Liver (tissue), 8 donors: ENCODE measurements at regions not wholly inside any gene's neighbourhood (a gene's known extent, or its start where the extent isn't known, plus 50 kb on each side); places are given as distances from the start of the nearest gene placed in this dataset.

Experiments used
- DNase-seq: peaks from one replicate; pipeline ENCODE4 v3.0.0-alpha.2; 2017; ENCODE audit warnings: low spot score
- H3K27ac ChIP-seq, 2 donors: one replicate each; pipeline ENCODE4 v1.7.0; 2013; ENCODE audit warnings: inconsistent platforms in 2 of 2, low read length in 2 of 2, control low read depth in 1 of 2, low read depth in 1 of 2, mild to moderate bottlenecking in 1 of 2
- H3K27me3 ChIP-seq, 4 donors: one replicate each; pipeline versions ENCODE4 v1.6.1 to v1.7.0; 2013; ENCODE audit warnings: low read length in 3 of 4, inconsistent platforms in 1 of 4, mild to moderate bottlenecking in 1 of 4, moderate library complexity in 1 of 4; ENCODE audit not compliant: control insufficient read depth in 4 of 4, insufficient read depth in 4 of 4
- H3K36me3 ChIP-seq, 4 donors: one replicate each; pipeline versions ENCODE4 v1.6.1 to v1.7.0; 2013; ENCODE audit warnings: low read length in 3 of 4, mild to moderate bottlenecking in 3 of 4, low read depth in 1 of 4, moderate library complexity in 1 of 4; ENCODE audit not compliant: control insufficient read depth in 4 of 4, insufficient read depth in 3 of 4
- H3K4me1 ChIP-seq, 4 donors: one replicate each; pipeline versions ENCODE4 v1.6.1 to v1.7.0; 2013; ENCODE audit warnings: low read length in 3 of 4, mild to moderate bottlenecking in 3 of 4, moderate library complexity in 1 of 4; ENCODE audit not compliant: control insufficient read depth in 4 of 4, insufficient read depth in 4 of 4
- H3K4me3 ChIP-seq, 3 donors: one replicate each; pipeline versions ENCODE4 v1.6.1 to v1.7.0; 2013; ENCODE audit warnings: low read length in 3 of 3, control low read depth in 1 of 3, low read depth in 1 of 3, mild to moderate bottlenecking in 1 of 3
- H3K9ac ChIP-seq, 2 donors: one replicate each; pipeline ENCODE4 v1.7.0; 2013; ENCODE audit warnings: low read length in 2 of 2, mild to moderate bottlenecking in 2 of 2, moderate library complexity in 2 of 2, control low read depth in 1 of 2, low read depth in 1 of 2
- H3K9me3 ChIP-seq, 4 donors: one replicate each; pipeline versions ENCODE4 v1.6.1 to v1.7.0; 2013; ENCODE audit warnings: low read length in 3 of 4; ENCODE audit not compliant: control insufficient read depth in 4 of 4
- EGR1 ChIP-seq, 2 donors: IDR thresholded peaks; 2 replicates each; pipeline ENCODE4 v1.6.1; 2016 to 2018; ENCODE audit warnings: antibody characterized with exemption in 2 of 2, low read depth in 2 of 2
- FOXA1 ChIP-seq: IDR thresholded peaks from 2 replicates; pipeline ENCODE4 v1.6.1; 2016; ENCODE audit warnings: antibody characterized with exemption
- FOXA2 ChIP-seq: IDR thresholded peaks from 2 replicates; pipeline ENCODE4 v1.6.1; 2016; ENCODE audit warnings: antibody characterized with exemption
- GABPA ChIP-seq, 2 donors: IDR thresholded peaks in 1 of 2; conservative IDR thresholded peaks in 1 of 2; 2 replicates each; pipeline ENCODE4 v1.6.1; 2016; ENCODE audit warnings: antibody characterized with exemption in 2 of 2, mild to moderate bottlenecking in 1 of 2, moderate library complexity in 1 of 2
- HNF4A ChIP-seq, 2 donors: conservative IDR thresholded peaks; 2 replicates each; pipeline ENCODE4 v1.6.1; 2016; ENCODE audit warnings: antibody characterized with exemption in 2 of 2, mild to moderate bottlenecking in 2 of 2
- HNF4G ChIP-seq: IDR thresholded peaks from 2 replicates; pipeline ENCODE4 v1.6.1; 2016; ENCODE audit warnings: antibody characterized with exemption
- JUND ChIP-seq, 2 donors: IDR thresholded peaks; 2 replicates each; pipeline ENCODE4 v1.6.1; 2016; ENCODE audit warnings: antibody characterized with exemption in 2 of 2
- NR2F2 ChIP-seq: IDR thresholded peaks from 2 replicates; pipeline ENCODE4 v1.6.1; 2016; ENCODE audit warnings: antibody characterized with exemption
- RAD21 ChIP-seq, 2 donors: IDR thresholded peaks; 2 replicates each; pipeline ENCODE4 v1.6.1; 2016; ENCODE audit warnings: antibody characterized with exemption in 2 of 2, mild to moderate bottlenecking in 2 of 2
- RXRA ChIP-seq, 2 donors: IDR thresholded peaks; 2 replicates each; pipeline ENCODE4 v1.6.1; 2017 to 2018; ENCODE audit warnings: antibody characterized with exemption in 2 of 2, mild to moderate bottlenecking in 1 of 2
- SP1 ChIP-seq: IDR thresholded peaks from 2 replicates; pipeline ENCODE4 v1.6.1; 2018; ENCODE audit warnings: antibody characterized with exemption, mild to moderate bottlenecking
- TAF1 ChIP-seq: conservative IDR thresholded peaks from 2 replicates; pipeline ENCODE4 v1.6.1; 2016; ENCODE audit warnings: antibody characterized with exemption, mild to moderate bottlenecking
- YY1 ChIP-seq: IDR thresholded peaks from 2 replicates; pipeline ENCODE4 v1.6.1; 2016; ENCODE audit warnings: antibody characterized with exemption, mild to moderate bottlenecking
- WGBS: extraction: QIAGEN DNeasy Blood & Tissue Kit; methylation state at CpG from one replicate; pipeline ENCODE4 v1.1.7; 2013; 5-methylcytosine and 5-hydroxymethylcytosine counted together
- TF ChIP-seq, protein P1 (sequence below): fragments of 150-350 bp; IDR thresholded peaks from 2 replicates; pipeline ENCODE4 v1.5.1; 2017; ENCODE audit warnings: improper control_type of control experiment, low read depth, low read length; ENCODE audit not compliant: missing input control
- TF ChIP-seq, protein P2 (sequence below): IDR thresholded peaks from 2 replicates; pipeline ENCODE4 v1.6.1; 2016; ENCODE audit warnings: antibody characterized with exemption
- TF ChIP-seq, protein P3 (sequence below): IDR thresholded peaks from 2 replicates; pipeline ENCODE4 v1.6.1; 2016; ENCODE audit warnings: antibody characterized with exemption
- TF ChIP-seq, protein P4 (sequence below): IDR thresholded peaks from 2 replicates; pipeline ENCODE4 v1.6.1; 2016; ENCODE audit warnings: antibody characterized with exemption, mild to moderate bottlenecking
- TF ChIP-seq, protein P5 (sequence below): IDR thresholded peaks from 2 replicates; pipeline ENCODE4 v1.6.1; 2016; ENCODE audit warnings: antibody characterized with exemption
- donor health status: healthy.
- donor health status: healthy.
- donor health status: healthy.
- donor health status: healthy.
- donor health status: healthy.

DNA sequence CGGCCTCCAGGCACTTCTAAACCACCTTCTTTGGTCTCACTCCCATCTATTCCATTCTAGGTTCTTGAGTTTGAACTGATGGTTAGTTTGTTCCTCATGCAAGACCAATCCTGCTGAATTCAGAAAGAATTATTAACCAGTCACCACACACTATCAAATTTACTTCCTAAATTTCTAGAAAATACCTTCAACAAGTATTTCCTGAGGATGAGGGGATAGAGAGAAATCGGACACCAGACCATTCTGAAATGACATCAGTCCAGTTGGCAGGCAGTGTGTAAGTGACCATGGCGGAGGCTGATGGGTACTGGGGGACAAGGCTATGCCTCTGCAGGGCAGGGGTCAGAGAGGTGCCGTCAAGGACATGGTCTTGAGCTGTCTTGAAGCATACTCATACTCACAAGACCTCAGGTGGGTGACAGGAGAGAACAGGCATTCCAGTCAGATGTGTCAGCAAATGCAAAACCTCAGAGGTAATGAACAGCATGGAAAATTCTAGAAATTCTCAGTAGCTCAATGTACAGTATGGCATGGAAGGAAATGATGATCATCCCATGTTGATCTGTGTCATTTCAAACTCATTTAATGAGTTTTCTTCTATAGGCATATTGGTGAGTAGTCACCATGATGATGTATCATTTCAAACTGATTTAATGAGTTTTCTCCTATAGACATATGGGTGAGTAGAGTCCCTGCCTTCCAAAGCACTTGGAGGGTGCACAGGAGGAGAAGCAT, 119.6 kb downstream of the DDX1 start:
- no peaks in the 10 kb centered on the region for H3K36me3 ChIP-seq
- H3K27ac ChIP-seq, result no peak overlapping the region
- H3K27me3 ChIP-seq, result no peaks in the 10 kb centered on the region
- H3K4me3 ChIP-seq, result no peak overlapping the region
- H3K4me1 ChIP-seq, result no peaks in the 10 kb centered on the region
- TF ChIP-seq, protein P1, sequence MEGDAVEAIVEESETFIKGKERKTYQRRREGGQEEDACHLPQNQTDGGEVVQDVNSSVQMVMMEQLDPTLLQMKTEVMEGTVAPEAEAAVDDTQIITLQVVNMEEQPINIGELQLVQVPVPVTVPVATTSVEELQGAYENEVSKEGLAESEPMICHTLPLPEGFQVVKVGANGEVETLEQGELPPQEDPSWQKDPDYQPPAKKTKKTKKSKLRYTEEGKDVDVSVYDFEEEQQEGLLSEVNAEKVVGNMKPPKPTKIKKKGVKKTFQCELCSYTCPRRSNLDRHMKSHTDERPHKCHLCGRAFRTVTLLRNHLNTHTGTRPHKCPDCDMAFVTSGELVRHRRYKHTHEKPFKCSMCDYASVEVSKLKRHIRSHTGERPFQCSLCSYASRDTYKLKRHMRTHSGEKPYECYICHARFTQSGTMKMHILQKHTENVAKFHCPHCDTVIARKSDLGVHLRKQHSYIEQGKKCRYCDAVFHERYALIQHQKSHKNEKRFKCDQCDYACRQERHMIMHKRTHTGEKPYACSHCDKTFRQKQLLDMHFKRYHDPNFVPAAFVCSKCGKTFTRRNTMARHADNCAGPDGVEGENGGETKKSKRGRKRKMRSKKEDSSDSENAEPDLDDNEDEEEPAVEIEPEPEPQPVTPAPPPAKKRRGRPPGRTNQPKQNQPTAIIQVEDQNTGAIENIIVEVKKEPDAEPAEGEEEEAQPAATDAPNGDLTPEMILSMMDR, result no peak
- TF ChIP-seq YY1 (no peak), FOXA1 (no peak), EGR1 (IDR thresholded peaks at IDR 0.05; ENCODE audit: low read depth in 2 of 2) (no peak), HNF4G (no peak), RXRA (IDR thresholded peaks at IDR 0.05) (no peak), GABPA (IDR thresholded peaks at IDR 0.05 in 1 of 2, conservative IDR thresholded peaks at IDR 0.05 in 1 of 2) (no peak), NR2F2 (no peak), SP1 (no peak), RAD21 (IDR thresholded peaks at IDR 0.05) (no peak), TAF1 (no peak), HNF4A (conservative IDR thresholded peaks at IDR 0.05) (no peak), FOXA2 (no peak), JUND (IDR thresholded peaks at IDR 0.05) (no peak)
- TF ChIP-seq, protein P2, sequence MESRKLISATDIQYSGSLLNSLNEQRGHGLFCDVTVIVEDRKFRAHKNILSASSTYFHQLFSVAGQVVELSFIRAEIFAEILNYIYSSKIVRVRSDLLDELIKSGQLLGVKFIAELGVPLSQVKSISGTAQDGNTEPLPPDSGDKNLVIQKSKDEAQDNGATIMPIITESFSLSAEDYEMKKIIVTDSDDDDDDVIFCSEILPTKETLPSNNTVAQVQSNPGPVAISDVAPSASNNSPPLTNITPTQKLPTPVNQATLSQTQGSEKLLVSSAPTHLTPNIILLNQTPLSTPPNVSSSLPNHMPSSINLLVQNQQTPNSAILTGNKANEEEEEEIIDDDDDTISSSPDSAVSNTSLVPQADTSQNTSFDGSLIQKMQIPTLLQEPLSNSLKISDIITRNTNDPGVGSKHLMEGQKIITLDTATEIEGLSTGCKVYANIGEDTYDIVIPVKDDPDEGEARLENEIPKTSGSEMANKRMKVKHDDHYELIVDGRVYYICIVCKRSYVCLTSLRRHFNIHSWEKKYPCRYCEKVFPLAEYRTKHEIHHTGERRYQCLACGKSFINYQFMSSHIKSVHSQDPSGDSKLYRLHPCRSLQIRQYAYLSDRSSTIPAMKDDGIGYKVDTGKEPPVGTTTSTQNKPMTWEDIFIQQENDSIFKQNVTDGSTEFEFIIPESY, result no peak
- TF ChIP-seq, protein P3, sequence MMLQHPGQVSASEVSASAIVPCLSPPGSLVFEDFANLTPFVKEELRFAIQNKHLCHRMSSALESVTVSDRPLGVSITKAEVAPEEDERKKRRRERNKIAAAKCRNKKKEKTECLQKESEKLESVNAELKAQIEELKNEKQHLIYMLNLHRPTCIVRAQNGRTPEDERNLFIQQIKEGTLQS, result no peak
- TF ChIP-seq, protein P4, sequence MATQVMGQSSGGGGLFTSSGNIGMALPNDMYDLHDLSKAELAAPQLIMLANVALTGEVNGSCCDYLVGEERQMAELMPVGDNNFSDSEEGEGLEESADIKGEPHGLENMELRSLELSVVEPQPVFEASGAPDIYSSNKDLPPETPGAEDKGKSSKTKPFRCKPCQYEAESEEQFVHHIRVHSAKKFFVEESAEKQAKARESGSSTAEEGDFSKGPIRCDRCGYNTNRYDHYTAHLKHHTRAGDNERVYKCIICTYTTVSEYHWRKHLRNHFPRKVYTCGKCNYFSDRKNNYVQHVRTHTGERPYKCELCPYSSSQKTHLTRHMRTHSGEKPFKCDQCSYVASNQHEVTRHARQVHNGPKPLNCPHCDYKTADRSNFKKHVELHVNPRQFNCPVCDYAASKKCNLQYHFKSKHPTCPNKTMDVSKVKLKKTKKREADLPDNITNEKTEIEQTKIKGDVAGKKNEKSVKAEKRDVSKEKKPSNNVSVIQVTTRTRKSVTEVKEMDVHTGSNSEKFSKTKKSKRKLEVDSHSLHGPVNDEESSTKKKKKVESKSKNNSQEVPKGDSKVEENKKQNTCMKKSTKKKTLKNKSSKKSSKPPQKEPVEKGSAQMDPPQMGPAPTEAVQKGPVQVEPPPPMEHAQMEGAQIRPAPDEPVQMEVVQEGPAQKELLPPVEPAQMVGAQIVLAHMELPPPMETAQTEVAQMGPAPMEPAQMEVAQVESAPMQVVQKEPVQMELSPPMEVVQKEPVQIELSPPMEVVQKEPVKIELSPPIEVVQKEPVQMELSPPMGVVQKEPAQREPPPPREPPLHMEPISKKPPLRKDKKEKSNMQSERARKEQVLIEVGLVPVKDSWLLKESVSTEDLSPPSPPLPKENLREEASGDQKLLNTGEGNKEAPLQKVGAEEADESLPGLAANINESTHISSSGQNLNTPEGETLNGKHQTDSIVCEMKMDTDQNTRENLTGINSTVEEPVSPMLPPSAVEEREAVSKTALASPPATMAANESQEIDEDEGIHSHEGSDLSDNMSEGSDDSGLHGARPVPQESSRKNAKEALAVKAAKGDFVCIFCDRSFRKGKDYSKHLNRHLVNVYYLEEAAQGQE, result no peak
- TF ChIP-seq, protein P5, sequence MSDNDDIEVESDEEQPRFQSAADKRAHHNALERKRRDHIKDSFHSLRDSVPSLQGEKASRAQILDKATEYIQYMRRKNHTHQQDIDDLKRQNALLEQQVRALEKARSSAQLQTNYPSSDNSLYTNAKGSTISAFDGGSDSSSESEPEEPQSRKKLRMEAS, result no peak
- no peaks in the 10 kb centered on the region for H3K9me3 ChIP-seq
- 93% methylated on average over 4 of the region's 4 CpGs for WGBS
- no peak for DNase-seq
- no peak overlapping the region for H3K9ac ChIP-seq
